ENCODE measurements at regions not wholly inside any gene's neighbourhood (a gene's known extent, or its start where the extent isn't known, plus 50 kb on each side); places are given as distances from the start of the nearest gene placed in this dataset.

DNA sequence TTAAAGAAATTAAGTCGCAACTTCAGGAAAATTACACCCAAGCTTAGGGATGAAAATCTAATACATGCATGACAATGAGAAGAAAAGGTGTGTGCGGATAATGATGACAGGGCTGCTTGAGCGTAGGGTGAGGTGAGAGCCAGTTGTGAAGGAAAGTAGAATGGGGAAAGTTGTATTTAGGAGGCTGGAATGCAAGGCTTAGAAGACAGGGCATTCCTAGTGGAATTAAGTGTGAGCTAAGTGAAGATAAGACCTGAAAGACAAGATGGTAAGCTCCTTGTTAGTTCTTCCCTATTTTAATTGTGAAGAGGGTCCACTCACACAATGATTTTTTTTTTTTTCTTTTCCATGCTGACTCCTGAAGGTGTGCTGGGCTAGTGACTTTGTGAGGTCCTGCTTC lies 519.5 kb upstream of the SALL1 start:
- TF ChIP-seq POLR2AphosphoS5 (IDR thresholded peaks at IDR 0.05; ENCODE audit: insufficient read depth, low read depth, low read length) (no peak), POLR2A (IDR thresholded peaks at IDR 0.05; ENCODE audit: low read depth, low read length) (no peak), GATA2 (IDR thresholded peaks at IDR 0.05; ENCODE audit: insufficient read depth, insufficient read length, low read depth, low read length) (no peak), FOS (IDR thresholded peaks at IDR 0.05; ENCODE audit: borderline replicate concordance, insufficient read depth, low read length) (no peak)

Measured in endothelial cell of umbilical vein (primary cell).